ENCODE measurements at regions not wholly inside any gene's neighbourhood (a gene's known extent, or its start where the extent isn't known, plus 50 kb on each side); places are given as distances from the start of the nearest gene placed in this dataset.
"Not testable (repeated sequence)": the region's sequence is repeated elsewhere in the genome, so short reads cannot be mapped to it uniquely, and the experiment has no call there.

- intact Hi-C loops (cut with micrococcal nuclease): no loop called here
- DNase-seq: no peak
- no peak for TF ChIP-seq CTCF (IDR thresholded peaks at IDR 0.05)
- POLR2A ChIA-PET: no interaction called here
- Mint-ChIP-seq H3K27ac (no peak overlapping the region), H3K4me1 (ENCODE audit: low read depth) (no peaks in the 10 kb centered on the region), H3K36me3 (ENCODE audit: low read depth) (no peaks in the 10 kb centered on the region), H3K9me3 (no peaks in the 10 kb centered on the region), H3K27me3 (peaks cover 28% of the 10 kb centered on the region), H3K4me3 (no peak overlapping the region)
- CTCF ChIA-PET: no interaction called here
- ATAC-seq: no peak
These were observed 294.7 kb downstream of the LNPK start for GRCh38 chr2:175707322-175707721.

DNA sequence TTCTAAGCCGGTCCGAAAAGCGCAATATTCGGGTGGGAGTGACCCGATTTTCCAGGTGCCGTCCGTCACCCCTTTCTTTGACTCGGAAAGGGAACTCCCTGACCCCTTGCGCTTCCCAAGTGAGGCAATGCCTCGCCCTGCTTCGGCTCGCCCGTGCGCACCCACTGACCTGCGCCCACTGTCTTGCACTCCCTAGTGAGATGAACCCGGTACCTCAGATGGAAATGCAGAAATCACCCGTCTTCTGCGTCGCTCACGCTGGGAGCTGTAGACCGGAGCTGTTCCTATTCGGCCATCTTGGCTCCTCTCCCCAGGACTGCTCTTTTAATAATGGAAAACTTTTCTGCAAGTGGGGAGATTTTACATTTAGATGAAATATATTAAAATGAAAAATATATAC is 297.5 kb downstream of the LNPK start:
- intact Hi-C loops (cut with micrococcal nuclease); H3K9me3 Mint-ChIP-seq; H3K27ac Mint-ChIP-seq; H3K4me3 Mint-ChIP-seq; DNase-seq; CTCF ChIA-PET; H3K4me1 Mint-ChIP-seq (ENCODE audit: low read depth); ATAC-seq; H3K36me3 Mint-ChIP-seq (ENCODE audit: low read depth); POLR2A ChIA-PET: not testable (repeated sequence)
- peaks cover 10% of the 10 kb centered on the region for H3K27me3 Mint-ChIP-seq

DNA sequence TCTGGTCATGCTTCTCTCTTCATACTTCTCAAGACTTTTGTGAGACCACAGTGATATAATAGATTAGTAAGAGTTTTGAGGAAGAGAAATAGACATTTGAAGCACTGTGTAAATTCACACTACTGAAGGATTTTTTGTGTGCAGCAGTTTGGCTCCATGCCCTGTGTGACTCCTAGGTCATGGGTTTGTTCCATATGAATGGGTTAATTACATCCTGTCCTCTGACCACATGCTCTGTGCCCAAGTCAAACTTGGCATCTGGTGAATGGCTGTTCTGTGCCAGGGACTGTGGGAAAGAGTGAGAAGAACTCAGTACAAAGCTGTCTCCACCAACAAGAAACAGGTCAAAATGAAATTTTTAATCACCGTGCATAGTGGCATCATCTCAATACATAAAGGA is 304.0 kb downstream of the LNPK start:
- Mint-ChIP-seq H3K4me1 (ENCODE audit: low read depth) (no peaks in the 10 kb centered on the region), H3K27me3 (peaks cover 20% of the 10 kb centered on the region), H3K27ac (no peak overlapping the region), H3K36me3 (ENCODE audit: low read depth) (no peaks in the 10 kb centered on the region), H3K9me3 (no peaks in the 10 kb centered on the region), H3K4me3 (no peak overlapping the region)
- ChIA-PET POLR2A (no interaction called here), CTCF (no interaction called here)
- no peak for DNase-seq
- intact Hi-C loops (cut with micrococcal nuclease): no loop called here
- ATAC-seq: no peak
- TF ChIP-seq CTCF (IDR thresholded peaks at IDR 0.05): no peak

DNA sequence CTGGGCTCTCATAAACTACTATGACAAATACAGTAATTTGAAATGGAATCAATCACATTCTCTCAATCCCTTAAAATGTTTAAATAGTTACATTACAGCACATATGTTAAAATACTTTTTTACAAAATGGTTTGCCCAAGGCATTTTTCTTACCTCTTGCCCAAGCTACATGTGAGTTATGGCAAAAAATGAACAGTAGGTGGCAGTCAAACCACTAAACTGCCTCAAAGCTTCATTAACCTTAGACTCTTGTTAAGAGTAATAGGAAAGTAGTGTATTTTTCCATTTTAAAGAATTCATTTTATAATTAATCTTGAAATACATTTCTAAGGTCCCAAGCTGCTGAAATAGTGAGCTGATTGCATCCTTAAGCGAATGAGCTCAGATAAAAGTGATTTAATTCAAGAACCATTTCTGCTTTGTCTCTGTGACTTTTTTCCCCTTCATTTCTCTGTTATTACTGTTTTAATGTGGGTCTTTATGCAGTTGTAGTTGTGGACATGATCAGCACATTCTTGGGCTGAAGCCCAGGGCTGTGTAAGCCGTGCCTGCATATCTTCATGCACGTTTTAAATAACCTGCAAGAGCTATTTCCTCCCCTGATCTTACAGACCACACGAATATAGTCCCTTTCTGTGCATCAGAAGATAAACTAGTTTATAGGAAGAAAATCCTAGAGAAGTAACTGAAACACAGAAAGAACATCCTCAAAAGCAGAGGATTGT is 311.8 kb downstream of the LNPK start:
- intact Hi-C loops (cut with micrococcal nuclease): loop anchor here (1.0 kb wide), 1 partner anchor 407 kb away; no protein-coding TSS in a partner anchor
- ChIA-PET CTCF (interaction anchor here (0.6 to 5.9 kb wide), 21 partner anchors 8 to 1026 kb away, joined by 3 to 94 read pairs (median 3); partner anchors contain the start of gene HOXD12), POLR2A (no interaction called here)
- DNase-seq (peak; percentile 47), ATAC-seq (peak; percentile 47)
- Mint-ChIP-seq H3K27ac (no peak overlapping the region), H3K36me3 (ENCODE audit: low read depth) (no peaks in the 10 kb centered on the region), H3K4me3 (no peak overlapping the region), H3K27me3 (peaks cover 25% of the 10 kb centered on the region), H3K4me1 (ENCODE audit: low read depth) (no peaks in the 10 kb centered on the region), H3K9me3 (no peaks in the 10 kb centered on the region)
- peak; percentile 75 for TF ChIP-seq CTCF (IDR thresholded peaks at IDR 0.05)

DNA sequence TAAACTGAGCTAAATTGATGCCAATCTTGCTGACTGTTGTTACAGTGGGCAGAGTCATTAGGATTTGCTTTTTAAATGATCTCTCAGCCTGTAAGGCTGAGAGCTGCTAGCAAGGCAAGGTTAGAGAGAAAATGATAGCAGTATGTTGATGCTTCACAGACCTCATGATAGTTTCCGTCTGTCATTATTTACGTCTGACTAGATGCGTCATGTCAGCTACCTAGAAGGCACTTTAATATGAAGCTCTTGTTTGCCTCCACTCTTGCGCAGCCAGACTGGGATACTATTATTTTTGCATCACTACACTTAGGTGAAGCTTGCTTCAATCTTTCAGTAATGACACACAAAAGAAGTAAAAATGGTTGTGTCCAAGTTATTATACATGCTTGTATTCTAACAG is 313.8 kb downstream of the LNPK start:
- Mint-ChIP-seq H3K36me3 (ENCODE audit: low read depth) (no peaks in the 10 kb centered on the region), H3K9me3 (no peaks in the 10 kb centered on the region), H3K27me3 (peaks cover 21% of the 10 kb centered on the region), H3K27ac (no peak overlapping the region), H3K4me1 (ENCODE audit: low read depth) (no peaks in the 10 kb centered on the region), H3K4me3 (no peak overlapping the region)
- ChIA-PET POLR2A (no interaction called here), CTCF (interaction anchor here (1.0 to 5.9 kb wide), 6 partner anchors 9 to 415 kb away, joined by 3 to 94 read pairs (median 4); partner anchors contain the start of gene HOXD12)
- DNase-seq (no peak), ATAC-seq (no peak)
- intact Hi-C loops (cut with micrococcal nuclease): no loop called here
- TF ChIP-seq CTCF (IDR thresholded peaks at IDR 0.05): no peak

Data from activated CD8-positive, alpha-beta T cell treated with anti-CD3 and anti-CD28 coated beads for 36 hours (primary cell).